Bone marrow (tissue), 2 donors: ENCODE measurements at regions not wholly inside any gene's neighbourhood (a gene's known extent, or its start where the extent isn't known, plus 50 kb on each side); places are given as distances from the start of the nearest gene placed in this dataset.
"Not testable (repeated sequence)": the region's sequence is repeated elsewhere in the genome, so short reads cannot be mapped to it uniquely, and the experiment has no call there.

Experiments used
- DNase-seq, 2 donors: peaks; one replicate each; lab custom pipeline; 2025; lab: John Stamatoyannopoulos, UW

- no peak for DNase-seq
These were observed 488.4 kb downstream of the NR2F2 start for GRCh38 chr15:96818861-96819260.

- DNase-seq: no peak
These were observed 497.5 kb downstream of the NR2F2 start for GRCh38 chr15:96827981-96828380.

- no peak for DNase-seq
These were observed 506.9 kb downstream of the NR2F2 start for GRCh38 chr15:96837241-96837970.

- DNase-seq: no peak
These were observed 507.6 kb downstream of the NR2F2 start for GRCh38 chr15:96838081-96838480.

GRCh38 chr15:96849271-96849900 lies 518.9 kb downstream of the NR2F2 start:
- no peak for DNase-seq

GRCh38 chr15:96851613-96852012 lies 521.1 kb downstream of the NR2F2 start:
- no peak for DNase-seq

GRCh38 chr15:96858694-96859093 lies 528.2 kb downstream of the NR2F2 start:
- no peak for DNase-seq

GRCh38 chr15:96860741-96861140 lies 530.2 kb downstream of the NR2F2 start:
- no peak for DNase-seq

GRCh38 chr15:96867992-96868391 lies 537.5 kb downstream of the NR2F2 start:
- no peak for DNase-seq

- DNase-seq: no peak
These were observed 538.6 kb downstream of the NR2F2 start for GRCh38 chr15:96869122-96869521.

- DNase-seq: no peak
These were observed 539.3 kb downstream of the NR2F2 start for GRCh38 chr15:96869790-96870189.

GRCh38 chr15:96870580-96870979 lies 540.1 kb downstream of the NR2F2 start:
- DNase-seq: no peak

- not testable (repeated sequence) for DNase-seq
These were observed 546.9 kb downstream of the NR2F2 start for GRCh38 chr15:96877442-96877841.

GRCh38 chr15:96878129-96878528 lies 547.6 kb downstream of the NR2F2 start:
- DNase-seq: no peak

GRCh38 chr15:96882121-96882772 lies 551.7 kb downstream of the NR2F2 start:
- DNase-seq: no peak

- peak in 1 of 2 donors; percentile 31 for DNase-seq
These were observed 557.2 kb downstream of the NR2F2 start for GRCh38 chr15:96887730-96888129.

GRCh38 chr15:96888764-96889163 lies 558.3 kb downstream of the NR2F2 start:
- no peak for DNase-seq

- peak in 1 of 2 donors; percentile 15 for DNase-seq
These were observed 559.4 kb downstream of the NR2F2 start for GRCh38 chr15:96889734-96890480.

- DNase-seq: no peak
These were observed 560.5 kb downstream of the NR2F2 start for GRCh38 chr15:96891046-96891445.

- no peak for DNase-seq
These were observed 562.8 kb downstream of the NR2F2 start for GRCh38 chr15:96893159-96893906.

GRCh38 chr15:96894659-96895058 lies 564.2 kb downstream of the NR2F2 start:
- DNase-seq: no peak

GRCh38 chr15:96896766-96897165 lies 566.3 kb downstream of the NR2F2 start:
- DNase-seq: no peak
